Activated effector memory CD4-positive, alpha-beta T cell treated with anti-CD3 and anti-CD28 coated beads, Interleukin-2, amount 50 U/mL, for 16 hours (primary cell): ENCODE measurements at regions not wholly inside any gene's neighbourhood (a gene's known extent, or its start where the extent isn't known, plus 50 kb on each side); places are given as distances from the start of the nearest gene placed in this dataset.
"Not testable (repeated sequence)": the region's sequence is repeated elsewhere in the genome, so short reads cannot be mapped to it uniquely, and the experiment has no call there.

Experiments
- DNase-seq: peaks from one replicate; pipeline ENCODE4 v3.0.0-alpha.2; 2020

DNA sequence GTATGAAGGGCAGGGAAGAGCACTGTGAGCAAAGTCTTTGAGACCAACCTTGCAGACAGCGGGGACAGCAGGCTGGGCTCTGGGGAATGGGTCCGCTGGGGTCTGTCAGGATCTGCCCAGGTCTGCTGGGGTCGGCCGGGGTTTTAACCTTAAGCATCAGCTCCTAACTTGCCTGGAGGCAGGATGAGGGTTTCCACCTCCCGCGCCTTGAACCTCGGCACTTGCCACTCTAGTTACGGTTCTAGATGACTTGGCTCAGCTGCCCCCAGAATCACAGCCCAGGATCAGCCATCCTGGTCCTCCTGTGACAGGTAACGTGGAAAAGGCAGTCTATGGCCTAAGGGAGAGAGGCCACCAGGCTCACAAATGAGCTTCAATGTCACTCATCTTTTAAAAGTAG lies 50.4 kb upstream of the CACUL1 start:
- DNase-seq, result no peak

DNA sequence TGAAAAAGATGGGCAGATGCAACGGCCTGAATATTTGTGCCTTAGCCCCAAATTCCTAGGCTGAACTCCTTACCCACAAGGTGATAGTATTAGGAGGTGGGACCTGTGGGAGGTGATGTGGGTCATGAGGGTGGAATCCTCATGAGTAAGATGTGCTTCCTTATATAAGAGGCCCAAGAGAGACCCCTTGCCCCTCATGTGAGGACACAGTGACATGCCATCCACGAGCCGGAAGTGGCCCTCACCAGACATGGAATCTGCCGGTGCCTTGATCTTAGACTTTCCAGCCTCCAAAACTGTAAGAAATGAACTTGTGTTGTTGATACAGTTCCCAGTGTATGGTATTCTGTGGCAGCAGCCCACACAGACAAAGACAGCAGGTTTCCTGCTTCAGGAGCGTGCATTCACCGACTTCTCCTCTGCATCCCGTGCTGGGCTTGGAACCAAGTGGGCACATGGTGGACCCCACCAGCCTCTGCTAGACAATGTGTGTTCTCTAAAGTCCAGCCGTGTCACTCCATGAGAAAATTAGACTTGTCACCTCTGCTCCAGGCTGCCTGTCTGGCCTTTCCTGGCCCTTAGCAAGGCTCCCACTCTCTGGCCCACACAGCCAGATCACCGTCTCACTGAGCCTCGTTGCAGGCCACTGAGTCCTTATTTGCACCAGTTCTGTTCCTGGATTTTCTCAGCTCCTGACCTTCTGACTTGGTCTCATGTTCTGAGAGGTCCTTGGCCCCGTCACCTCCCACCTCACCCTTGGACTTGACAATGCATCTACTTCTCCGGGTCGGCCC lies 52.9 kb upstream of the CACUL1 start:
- no peak for DNase-seq

DNA sequence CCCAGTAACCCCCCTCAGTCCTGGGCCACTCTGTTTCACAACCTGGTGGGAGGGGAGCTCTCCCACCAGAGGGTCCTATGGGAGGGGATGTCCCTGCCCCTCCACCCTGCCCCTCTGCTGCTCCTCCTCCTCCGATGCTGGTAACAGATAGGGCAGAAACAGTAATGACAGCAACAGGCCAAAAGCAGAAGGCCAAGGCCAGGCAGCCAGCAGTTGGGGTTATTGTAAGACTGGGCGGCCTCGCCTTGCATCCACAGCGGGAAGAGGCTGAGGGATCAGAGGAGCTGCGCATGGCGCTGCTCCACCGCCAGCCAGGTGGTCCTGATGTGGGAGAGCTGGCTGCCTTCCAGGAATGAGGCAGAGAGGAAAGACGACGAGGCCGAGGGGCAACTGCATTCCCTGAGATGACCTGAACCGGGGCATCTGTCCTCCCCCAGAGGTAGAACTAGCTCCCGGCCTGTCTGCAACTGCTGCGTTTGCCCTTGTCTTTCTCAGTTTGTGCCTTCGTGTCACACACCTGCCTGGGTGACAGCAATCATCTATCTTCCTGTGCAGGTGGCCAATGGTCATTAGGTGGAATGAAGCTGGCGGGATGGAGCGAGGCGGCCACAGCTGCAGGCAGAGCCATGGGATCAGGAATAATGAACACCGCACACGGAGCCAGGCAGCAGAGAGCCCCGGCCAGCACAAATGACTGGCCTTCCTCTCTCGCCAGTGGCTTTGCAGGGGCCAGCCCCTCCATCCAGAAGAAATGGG lies 54.0 kb upstream of the CACUL1 start:
- no peak for DNase-seq

DNA sequence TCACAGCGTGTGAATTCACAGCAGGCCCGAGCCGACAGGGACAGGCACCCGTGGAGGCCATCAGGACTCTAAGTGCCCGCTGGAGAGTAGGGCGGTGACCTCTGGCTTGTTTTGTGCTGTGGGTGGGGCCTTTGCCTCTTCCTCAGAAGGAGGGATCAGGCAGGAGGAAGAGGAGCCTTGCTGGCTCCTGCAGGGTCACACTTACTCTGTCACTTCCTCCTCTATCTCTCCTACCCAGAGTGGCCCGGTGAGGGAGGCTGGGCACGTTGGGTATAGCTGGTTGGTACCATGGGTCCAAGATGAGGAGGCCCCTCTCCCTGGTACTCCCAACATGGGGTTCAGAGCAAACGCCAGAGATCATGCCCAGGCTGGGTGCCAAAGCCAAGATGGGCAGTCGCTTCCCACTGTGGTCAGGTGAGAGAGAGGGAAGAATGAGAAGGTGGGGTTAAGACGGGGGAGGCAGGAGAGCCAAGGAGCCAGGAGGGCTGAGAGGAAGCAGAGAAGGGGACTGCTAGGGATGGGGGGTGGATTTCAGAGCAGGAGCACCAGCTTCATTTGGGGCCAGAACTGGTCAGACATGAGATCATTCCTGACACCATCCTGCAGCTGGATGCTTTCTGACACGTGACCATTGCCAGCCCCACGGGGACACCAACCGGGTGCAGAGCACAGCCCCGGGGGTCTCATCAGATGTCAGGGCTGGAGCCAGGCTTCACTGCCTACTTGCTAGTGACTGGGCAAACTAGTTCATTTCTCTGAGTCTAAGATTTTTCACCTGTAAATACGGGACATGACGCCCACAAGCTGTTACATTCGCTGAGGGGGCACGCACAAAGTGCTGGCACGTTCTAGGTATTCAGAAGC lies 54.8 kb upstream of the CACUL1 start:
- DNase-seq, result no peak

DNA sequence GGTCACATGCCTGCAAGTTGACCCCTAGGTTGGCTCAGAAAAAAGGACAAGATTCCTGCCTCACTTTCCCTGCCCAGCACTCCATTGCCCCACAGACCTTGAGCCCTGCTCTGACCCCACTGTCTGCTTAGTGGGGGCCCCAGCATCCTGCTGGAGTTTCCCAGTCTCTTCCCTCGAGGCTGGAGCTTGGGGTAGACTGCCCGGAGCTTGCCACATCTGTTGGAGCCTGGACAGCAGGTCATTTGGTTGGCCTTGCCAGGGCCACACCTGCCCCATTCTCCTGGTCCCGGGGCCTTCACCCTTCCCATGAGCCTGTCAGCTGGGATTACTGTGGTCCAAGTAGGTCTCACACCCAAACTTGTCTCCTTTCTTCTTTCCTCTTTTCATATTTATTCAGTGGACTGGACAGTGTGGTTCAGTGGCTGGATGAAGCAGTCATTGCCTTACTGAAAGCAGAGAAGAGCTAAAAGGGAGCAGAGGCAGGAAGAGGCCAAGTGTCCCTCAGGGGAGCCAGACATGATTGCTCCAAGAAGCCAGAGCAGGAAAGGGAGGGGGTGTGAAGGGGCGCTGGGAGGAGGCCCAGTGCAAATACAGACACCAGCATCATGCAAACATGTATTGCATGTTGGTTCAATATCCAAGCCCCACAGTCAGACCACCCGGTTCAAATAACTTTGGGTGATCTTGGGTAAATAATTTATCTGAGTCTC lies 56.2 kb upstream of the CACUL1 start:
- no peak for DNase-seq

DNA sequence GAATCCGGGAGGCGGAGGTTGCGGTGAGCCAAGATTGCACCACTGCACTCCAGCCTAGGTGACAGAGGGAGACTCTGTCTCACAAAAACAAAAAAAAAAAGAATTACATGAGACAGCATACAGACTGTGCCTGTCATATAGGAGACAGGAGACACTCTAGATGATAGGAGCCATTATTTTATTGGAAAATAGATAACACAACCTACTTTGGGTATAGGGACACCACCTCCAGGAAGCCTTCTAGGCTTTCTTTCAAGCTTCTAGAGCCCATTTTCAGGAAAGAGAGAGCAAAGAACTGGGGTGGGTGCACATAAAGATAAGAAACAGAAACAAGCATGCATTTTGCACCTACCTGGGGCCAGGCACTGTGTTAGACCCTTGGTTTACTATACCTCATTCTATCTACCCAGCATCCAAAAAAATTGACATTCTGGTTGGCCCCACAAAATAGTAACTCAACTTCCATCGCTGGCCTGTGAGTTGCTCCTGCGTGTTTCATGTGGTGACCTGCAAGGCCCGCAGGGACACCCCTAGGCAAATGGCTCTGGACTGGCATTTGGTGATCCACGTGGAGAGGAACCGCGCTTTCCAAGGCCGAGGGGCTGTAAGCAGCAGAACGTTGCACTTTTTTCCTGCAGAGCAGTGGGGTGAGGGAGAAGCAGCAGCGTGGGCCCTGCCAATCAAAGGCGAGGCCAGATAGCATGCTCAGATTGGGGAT lies 57.1 kb upstream of the CACUL1 start:
- DNase-seq, result no peak

DNA sequence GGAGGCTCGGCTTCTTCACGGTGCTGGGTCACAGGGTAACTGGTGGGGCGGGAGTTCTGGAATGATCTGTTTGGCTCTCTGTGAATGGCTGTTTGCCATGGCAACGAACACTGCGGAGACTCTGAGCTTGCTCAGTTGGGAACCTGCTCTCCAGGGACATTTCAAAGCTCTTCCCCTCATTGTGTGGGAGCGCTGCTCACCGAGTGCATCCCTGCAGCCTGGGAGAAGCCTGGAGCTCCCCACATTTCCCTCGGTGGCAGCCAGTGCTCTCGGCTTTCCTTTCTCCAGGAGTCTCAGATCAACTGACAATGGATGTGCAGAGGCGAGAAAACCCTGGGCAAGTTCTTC lies 57.6 kb upstream of the CACUL1 start:
- DNase-seq, result no peak

DNA sequence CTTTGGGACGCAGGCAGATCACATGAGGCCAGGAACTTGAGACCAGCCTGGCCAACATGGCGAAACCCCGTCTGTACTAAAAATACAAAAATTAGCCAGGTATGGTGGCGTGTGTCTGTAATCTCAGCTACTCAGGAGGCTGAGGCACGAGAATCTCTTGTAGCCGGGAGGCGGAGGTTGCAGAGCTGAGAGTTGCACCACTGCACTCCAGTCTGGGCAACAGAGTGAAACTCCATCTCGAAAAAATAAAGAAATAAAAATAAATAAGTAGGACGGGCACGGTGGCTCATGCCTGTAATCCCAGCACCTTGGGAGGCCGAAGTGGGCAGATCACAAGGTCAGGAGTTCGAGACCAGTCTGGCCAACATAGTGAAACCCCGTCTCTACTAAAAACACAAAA lies 58.2 kb upstream of the CACUL1 start:
- DNase-seq, result not testable (repeated sequence)

DNA sequence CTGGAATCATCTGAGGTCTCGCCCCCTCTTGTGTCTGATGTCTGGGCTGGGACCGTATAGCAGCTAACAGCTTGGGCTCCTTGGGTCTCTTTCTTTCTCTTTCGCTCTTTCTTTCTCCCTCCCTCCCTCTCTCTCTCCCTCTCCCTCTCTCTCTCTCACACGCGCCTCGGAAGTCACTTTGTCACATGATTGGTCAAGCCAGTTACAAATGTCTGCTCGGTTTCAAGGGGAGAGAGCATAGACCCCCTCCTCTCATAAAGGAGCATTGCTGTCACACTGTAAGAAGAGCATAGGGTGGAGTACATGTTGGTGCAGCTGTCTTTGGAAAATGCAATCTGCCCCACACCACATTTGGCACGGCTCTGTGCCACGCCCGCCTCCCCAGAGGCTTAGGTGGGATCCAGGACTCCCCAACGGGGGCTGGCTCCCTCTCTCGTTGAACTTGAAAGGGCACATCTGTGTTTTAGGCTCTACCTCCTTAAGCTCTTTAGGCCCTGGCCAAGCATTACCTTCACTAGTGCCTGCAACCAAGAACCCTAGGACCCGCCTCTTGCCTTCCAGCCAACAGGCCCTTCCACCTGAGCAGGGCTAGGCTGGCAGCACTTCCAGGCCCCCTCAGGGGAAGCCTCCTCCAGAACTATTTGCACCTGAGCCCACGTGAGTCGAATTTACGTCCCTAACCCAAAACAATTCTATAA lies 61.9 kb upstream of the CACUL1 start:
- DNase-seq, result no peak

DNA sequence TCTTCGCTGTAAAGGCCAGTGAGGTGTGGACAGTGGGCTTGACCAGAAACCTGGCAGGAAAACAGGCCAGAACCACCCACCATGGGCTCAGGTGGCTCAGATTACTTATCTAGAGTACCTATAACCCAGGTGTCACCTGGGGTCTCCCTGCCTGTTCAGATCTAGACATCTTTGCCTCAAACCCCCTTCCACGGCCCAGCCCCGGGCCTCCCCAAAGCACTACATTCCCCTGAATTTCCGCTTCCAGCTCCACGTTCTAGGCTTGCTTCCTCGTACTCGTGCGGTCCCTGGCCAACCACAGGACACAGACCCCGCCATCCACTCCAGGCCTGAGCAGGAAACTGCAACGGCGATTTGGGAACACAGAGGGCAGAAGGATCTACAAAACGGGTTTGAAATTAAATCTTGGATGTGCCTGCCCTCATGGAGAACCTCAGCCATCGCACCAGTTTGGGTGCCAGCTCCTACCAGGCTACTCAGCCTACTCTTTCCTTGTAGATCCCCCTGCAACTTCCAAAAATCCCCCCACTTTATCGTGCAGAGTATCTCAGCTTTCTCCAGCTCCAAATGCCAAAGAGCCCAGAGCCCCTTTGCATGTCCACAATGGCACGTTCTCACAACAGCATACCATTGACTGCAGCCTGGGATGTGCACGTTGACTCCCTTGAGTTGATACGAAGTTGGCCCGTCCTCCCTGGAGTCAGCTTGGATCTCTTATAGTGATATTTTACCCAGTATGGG lies 62.7 kb upstream of the CACUL1 start:
- DNase-seq, result no peak

DNA sequence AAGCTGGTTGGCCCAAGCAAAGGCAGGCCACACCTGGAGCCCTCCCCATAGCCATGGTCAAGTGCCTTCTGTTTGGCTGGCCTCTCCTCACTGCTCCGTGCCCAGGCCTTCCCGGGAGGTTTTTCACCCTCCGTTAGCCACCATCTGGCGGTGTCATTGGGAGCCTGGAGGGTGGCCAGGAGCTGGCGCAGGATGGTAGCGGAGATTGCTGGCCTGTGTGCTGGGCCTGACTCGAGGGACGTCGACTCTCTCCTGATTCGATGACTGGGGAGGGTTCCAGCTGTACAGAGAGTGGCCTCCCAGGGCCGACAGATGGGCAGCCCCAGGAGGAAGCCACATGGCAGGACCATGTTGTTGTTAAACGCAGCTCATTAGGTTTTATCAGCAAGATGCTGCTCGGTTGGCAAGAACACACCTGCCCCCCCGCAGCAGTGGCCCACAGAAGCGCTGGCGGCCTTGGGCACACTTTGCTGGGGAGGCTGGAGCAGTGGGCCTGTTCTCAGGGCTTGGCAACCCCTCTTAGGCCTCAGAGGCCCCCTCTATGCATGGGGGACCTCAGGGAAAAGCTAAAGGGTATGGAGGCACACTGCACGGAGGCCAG lies 64.0 kb upstream of the CACUL1 start:
- DNase-seq, result no peak

DNA sequence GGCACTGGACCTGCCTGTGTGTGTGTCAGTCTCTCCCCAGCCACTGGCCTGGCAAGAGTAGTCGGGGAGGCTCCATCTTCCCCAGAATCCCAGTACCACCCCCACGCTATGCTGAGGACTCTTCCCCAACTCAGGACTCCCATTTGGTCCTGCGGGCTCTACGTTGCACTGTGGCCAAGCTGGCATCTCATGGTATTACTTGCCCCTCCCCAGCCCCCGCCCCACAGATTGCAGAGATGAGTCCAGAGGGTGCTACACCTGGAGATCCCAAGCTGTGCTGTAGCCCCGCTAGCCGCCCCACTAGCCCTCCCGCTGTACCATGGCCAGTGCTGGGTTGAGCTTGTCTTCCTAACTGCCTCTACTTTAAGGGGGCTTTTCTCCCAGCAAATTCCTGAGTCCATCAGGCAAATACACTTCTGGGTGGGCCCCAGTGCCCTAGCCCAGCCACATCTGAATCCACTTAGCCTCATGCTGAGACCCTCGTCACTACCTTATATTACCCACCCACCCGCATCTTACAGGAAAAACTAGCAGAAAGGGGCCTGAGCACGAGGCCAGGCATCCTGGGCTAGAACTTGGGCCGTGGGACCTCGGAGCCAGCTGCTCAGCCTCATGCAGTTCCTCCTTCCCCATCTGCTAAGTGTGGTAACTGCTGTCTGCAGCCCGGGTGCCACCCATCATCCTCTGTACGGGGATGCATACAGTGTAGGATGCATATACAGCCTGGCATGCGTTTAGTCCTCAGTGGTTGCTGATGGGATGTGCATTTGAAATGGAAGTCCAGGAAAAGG lies 65.8 kb upstream of the CACUL1 start:
- peak; percentile 44 for DNase-seq

DNA sequence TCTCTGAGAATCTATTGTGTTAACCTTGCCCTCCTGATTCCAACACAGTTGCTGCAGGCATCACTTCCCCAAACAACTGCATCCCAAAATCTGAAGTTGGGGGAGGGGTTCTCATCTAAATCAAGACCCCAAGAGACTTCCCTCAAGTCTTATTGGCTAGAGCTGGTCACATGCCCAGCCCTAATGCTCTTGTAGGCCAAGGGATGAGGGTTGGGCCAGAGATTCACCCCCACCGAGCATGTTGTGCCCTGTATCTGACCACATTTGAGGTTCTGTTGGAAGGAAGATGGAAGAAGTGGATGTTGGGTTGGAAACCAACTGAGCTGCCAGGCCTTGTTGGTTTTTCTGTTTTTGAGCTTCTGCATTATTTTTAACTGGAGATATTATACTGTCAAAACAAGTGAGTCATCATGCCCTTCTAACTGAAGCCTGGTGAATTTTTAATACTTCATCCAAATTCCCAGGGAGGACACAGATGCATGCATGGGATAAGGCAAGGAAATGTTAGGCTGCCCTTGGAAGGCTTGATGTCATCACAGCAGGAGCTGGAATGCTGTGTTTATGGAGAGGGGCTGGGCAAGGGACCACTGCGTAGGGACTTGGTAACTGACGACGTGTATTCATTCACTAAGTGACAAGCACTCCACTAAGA lies 68.6 kb upstream of the CACUL1 start:
- DNase-seq, result no peak

DNA sequence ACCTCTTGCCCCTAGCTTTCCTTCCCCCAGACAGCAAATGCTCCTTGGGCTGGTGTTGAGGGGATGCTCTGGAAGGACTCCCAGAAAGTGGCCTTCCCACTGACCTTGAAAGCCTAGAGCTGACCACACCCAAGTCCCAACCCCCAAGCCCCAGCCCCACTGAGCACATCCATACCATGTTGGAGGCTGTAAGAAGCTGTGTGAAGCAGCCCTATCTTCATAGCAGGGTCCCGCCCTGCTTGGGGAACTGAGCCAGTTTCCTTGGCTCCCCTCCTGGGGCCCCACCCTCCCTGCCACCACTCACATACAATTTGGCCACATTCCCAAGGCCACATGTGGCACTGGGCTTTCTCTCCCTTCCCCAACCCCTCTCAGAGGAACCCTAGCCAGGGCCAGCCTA lies 72.3 kb upstream of the CACUL1 start:
- DNase-seq, result peak; percentile 33

DNA sequence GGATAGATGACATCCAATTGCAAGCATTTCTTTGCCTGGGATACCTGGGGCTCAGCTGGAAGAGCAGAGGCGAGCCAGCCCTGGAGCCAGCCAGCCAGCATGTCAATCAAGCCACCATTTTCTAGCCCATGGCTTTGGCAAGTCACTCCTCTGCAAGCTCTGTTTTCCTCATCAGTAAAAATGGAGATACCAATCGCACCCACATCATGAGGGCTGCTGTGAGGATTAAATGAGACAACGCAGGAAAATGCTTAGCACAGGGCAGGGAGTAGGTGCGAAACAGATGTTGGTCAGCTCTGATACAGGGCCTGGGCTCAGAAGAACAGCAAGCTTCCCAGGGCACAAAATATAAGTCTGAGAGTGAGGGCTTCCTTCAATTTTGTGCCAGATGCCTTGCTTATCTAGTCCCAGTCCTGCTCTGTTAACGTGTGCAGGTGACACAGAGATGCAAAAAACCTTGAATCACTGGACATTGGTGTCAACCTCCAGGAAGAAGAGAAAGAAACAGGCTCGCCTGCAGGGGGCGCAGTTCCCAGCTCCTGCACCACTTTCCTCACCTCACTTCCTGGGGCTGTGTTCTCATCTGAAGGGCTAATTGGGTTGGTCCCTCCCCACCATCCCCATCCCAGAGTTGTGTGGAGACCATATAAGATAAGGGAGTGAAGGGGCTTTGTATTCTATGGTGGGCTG lies 72.8 kb upstream of the CACUL1 start:
- no peak for DNase-seq

DNA sequence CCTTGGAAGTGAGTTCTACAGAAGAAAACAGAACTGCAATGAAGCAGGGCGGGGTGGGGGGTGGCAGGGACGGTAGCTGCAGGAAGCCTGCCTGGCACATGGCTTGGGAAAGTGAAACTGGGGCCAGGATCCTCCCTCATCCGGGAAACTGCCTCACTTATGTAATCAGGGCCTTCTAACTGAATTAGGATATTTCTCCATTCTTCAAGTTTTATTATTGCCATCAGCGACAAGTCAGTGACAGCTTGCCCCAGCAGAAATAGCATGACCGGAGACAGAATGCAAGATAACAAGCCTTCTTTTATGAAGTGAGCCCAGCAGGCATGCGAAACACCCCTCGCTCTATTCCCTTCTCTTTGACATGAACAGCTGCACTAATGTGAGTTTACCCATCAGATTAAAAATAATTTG lies 77.5 kb upstream of the CACUL1 start:
- no peak for DNase-seq

DNA sequence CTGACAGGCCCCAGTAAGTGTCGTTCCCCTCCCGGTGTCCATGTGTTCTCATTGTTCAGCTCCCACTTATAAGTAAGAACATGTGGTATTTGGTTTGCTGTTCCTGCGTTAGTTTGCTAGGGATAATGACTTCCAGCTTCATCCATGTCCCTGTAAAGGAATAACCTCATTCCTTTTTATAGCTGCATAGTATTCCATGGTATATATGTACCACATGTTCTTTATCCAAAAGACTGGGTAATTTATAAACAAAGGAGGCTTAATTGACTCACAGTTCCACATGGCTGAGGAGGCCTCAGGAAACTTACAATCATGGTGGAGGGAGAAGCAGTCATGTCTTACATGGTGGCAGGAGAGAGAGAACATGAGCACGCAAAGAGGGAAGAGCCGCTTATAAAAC lies 79.6 kb upstream of the CACUL1 start:
- not testable (repeated sequence) for DNase-seq

DNA sequence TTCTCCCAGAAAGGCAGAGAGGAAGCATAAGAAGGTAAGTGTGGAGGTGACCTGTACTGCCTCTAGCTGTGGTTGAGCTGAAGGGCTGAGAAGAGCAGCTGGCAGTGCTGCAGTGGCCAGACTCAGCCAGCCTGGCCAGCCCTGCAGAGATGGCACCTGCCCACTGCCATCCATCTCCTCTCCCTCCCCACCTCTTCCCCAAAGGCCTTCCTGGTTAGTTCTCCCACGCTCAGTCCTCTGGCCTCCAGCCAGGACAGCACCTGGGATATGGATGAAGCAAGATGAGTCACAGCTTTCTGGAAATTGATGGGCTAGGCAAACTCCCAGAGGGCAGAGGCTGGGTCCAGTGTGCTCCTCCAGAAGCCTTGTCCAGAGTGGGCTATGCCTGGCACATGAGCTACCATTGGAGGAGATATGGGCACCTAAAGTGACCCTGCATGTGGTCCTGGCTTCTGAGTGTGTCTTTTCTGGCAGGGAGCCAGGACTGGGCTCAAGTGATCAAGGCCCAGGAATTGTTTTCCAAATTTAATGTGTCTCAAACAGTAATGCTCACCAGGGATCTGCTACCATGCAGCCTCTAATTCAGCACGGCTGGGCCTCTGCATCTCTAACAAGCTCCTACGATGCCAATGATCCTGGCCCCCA lies 81.0 kb upstream of the CACUL1 start:
- DNase-seq, result no peak
